T-helper 2 cell treated with Interferon-gamma antibody and Interleukin-4, amounts not matched to agents 5 μg/mL and 100 μg/mL, for 36 hours (primary cell): ENCODE measurements at regions not wholly inside any gene's neighbourhood (a gene's known extent, or its start where the extent isn't known, plus 50 kb on each side); places are given as distances from the start of the nearest gene placed in this dataset.
"Not testable (repeated sequence)": the region's sequence is repeated elsewhere in the genome, so short reads cannot be mapped to it uniquely, and the experiment has no call there.

Experiments
- DNase-seq: peaks from one replicate; pipeline ENCODE4 v3.0.0; 2021; ENCODE audit warnings: low spot score
- H3K27ac Mint-ChIP-seq: one replicate; pipeline ENCODE4 v1.8.0; 2021; ENCODE audit warnings: mild to moderate bottlenecking, mixed read lengths
- H3K27me3 Mint-ChIP-seq: one replicate; pipeline ENCODE4 v1.8.0; 2021; ENCODE audit warnings: low read depth, mixed read lengths
- H3K36me3 Mint-ChIP-seq: one replicate; pipeline ENCODE4 v1.8.0; 2021; ENCODE audit warnings: low read depth, mixed read lengths
- H3K4me1 Mint-ChIP-seq: one replicate; pipeline ENCODE4 v1.8.0; 2021; ENCODE audit warnings: low read depth, mixed read lengths
- H3K4me3 Mint-ChIP-seq: one replicate; pipeline ENCODE4 v1.8.0; 2022; ENCODE audit warnings: mild to moderate bottlenecking, moderate library complexity, mixed read lengths
- H3K9me3 Mint-ChIP-seq: one replicate; pipeline ENCODE4 v1.8.0; 2021; ENCODE audit warnings: mixed read lengths

- not testable (repeated sequence) for DNase-seq, H3K9me3 Mint-ChIP-seq, H3K36me3 Mint-ChIP-seq, H3K27me3 Mint-ChIP-seq, H3K4me3 Mint-ChIP-seq, H3K4me1 Mint-ChIP-seq, H3K27ac Mint-ChIP-seq
These were observed 182.1 kb downstream of the SPDYE17 start for GRCh38 chr7:76849887-76850563.

GRCh38 chr7:76839879-76840278 lies 192.3 kb downstream of the SPDYE17 start:
- not testable (repeated sequence) for H3K36me3 Mint-ChIP-seq, DNase-seq, H3K4me3 Mint-ChIP-seq, H3K27me3 Mint-ChIP-seq, H3K27ac Mint-ChIP-seq, H3K4me1 Mint-ChIP-seq
- peaks cover 11% of the 10 kb centered on the region for H3K9me3 Mint-ChIP-seq

GRCh38 chr7:76839214-76839613 lies 192.9 kb downstream of the SPDYE17 start:
- H3K27me3 Mint-ChIP-seq, H3K4me1 Mint-ChIP-seq, H3K4me3 Mint-ChIP-seq, DNase-seq, H3K36me3 Mint-ChIP-seq, H3K27ac Mint-ChIP-seq: not testable (repeated sequence)
- H3K9me3 Mint-ChIP-seq, result peaks cover 11% of the 10 kb centered on the region

- H3K27ac Mint-ChIP-seq, H3K36me3 Mint-ChIP-seq, DNase-seq, H3K27me3 Mint-ChIP-seq, H3K4me3 Mint-ChIP-seq, H3K4me1 Mint-ChIP-seq: not testable (repeated sequence)
- peaks cover 11% of the 10 kb centered on the region for H3K9me3 Mint-ChIP-seq
These were observed 193.8 kb downstream of the SPDYE17 start for GRCh38 chr7:76838357-76838756.

- not testable (repeated sequence) for H3K36me3 Mint-ChIP-seq, H3K4me1 Mint-ChIP-seq, DNase-seq, H3K27ac Mint-ChIP-seq, H3K27me3 Mint-ChIP-seq, H3K9me3 Mint-ChIP-seq, H3K4me3 Mint-ChIP-seq
These were observed 202.2 kb upstream of the POMZP3 start for GRCh38 chr7:76829233-76829632.

GRCh38 chr7:76826181-76826580 lies 199.1 kb upstream of the POMZP3 start:
- H3K27ac Mint-ChIP-seq, DNase-seq, H3K9me3 Mint-ChIP-seq, H3K36me3 Mint-ChIP-seq, H3K4me1 Mint-ChIP-seq, H3K27me3 Mint-ChIP-seq, H3K4me3 Mint-ChIP-seq: not testable (repeated sequence)

GRCh38 chr7:76809856-76810255 lies 182.8 kb upstream of the POMZP3 start:
- not testable (repeated sequence) for H3K27ac Mint-ChIP-seq, H3K9me3 Mint-ChIP-seq, H3K36me3 Mint-ChIP-seq, H3K4me1 Mint-ChIP-seq, DNase-seq, H3K27me3 Mint-ChIP-seq, H3K4me3 Mint-ChIP-seq

GRCh38 chr7:76807588-76808100 lies 180.6 kb upstream of the POMZP3 start:
- not testable (repeated sequence) for H3K4me1 Mint-ChIP-seq, H3K27me3 Mint-ChIP-seq, H3K9me3 Mint-ChIP-seq, H3K27ac Mint-ChIP-seq, H3K4me3 Mint-ChIP-seq, DNase-seq, H3K36me3 Mint-ChIP-seq

- not testable (repeated sequence) for H3K36me3 Mint-ChIP-seq, H3K4me1 Mint-ChIP-seq, H3K27ac Mint-ChIP-seq, H3K27me3 Mint-ChIP-seq, H3K4me3 Mint-ChIP-seq, H3K9me3 Mint-ChIP-seq, DNase-seq
These were observed 179.4 kb upstream of the POMZP3 start for GRCh38 chr7:76806460-76806859.

GRCh38 chr7:76806010-76806409 lies 178.9 kb upstream of the POMZP3 start:
- not testable (repeated sequence) for H3K27me3 Mint-ChIP-seq, H3K4me1 Mint-ChIP-seq, DNase-seq, H3K36me3 Mint-ChIP-seq, H3K9me3 Mint-ChIP-seq, H3K4me3 Mint-ChIP-seq, H3K27ac Mint-ChIP-seq

- H3K36me3 Mint-ChIP-seq, DNase-seq, H3K9me3 Mint-ChIP-seq, H3K4me3 Mint-ChIP-seq, H3K27ac Mint-ChIP-seq, H3K4me1 Mint-ChIP-seq, H3K27me3 Mint-ChIP-seq: not testable (repeated sequence)
These were observed 178.2 kb upstream of the POMZP3 start for GRCh38 chr7:76805262-76805661.

GRCh38 chr7:76797639-76798038 lies 170.6 kb upstream of the POMZP3 start:
- not testable (repeated sequence) for DNase-seq, H3K36me3 Mint-ChIP-seq, H3K27me3 Mint-ChIP-seq, H3K27ac Mint-ChIP-seq, H3K4me1 Mint-ChIP-seq, H3K9me3 Mint-ChIP-seq, H3K4me3 Mint-ChIP-seq

- not testable (repeated sequence) for DNase-seq, H3K9me3 Mint-ChIP-seq, H3K4me3 Mint-ChIP-seq, H3K27me3 Mint-ChIP-seq, H3K4me1 Mint-ChIP-seq, H3K27ac Mint-ChIP-seq, H3K36me3 Mint-ChIP-seq
These were observed 153.6 kb upstream of the POMZP3 start for GRCh38 chr7:76780693-76781092.

- not testable (repeated sequence) for H3K36me3 Mint-ChIP-seq, DNase-seq, H3K4me1 Mint-ChIP-seq, H3K9me3 Mint-ChIP-seq, H3K27me3 Mint-ChIP-seq, H3K27ac Mint-ChIP-seq, H3K4me3 Mint-ChIP-seq
These were observed 147.2 kb upstream of the POMZP3 start for GRCh38 chr7:76774279-76774678.

GRCh38 chr7:76771980-76772379 lies 144.9 kb upstream of the POMZP3 start:
- not testable (repeated sequence) for H3K27me3 Mint-ChIP-seq, H3K4me3 Mint-ChIP-seq, DNase-seq, H3K27ac Mint-ChIP-seq, H3K4me1 Mint-ChIP-seq, H3K9me3 Mint-ChIP-seq, H3K36me3 Mint-ChIP-seq
